Activated gamma-delta T cell treated with anti-CD3 and anti-CD28 coated beads, Interleukin-2, amount 50 U/mL, for 16 hours (primary cell): ENCODE measurements at regions not wholly inside any gene's neighbourhood (a gene's known extent, or its start where the extent isn't known, plus 50 kb on each side); places are given as distances from the start of the nearest gene placed in this dataset.
"Not testable (repeated sequence)": the region's sequence is repeated elsewhere in the genome, so short reads cannot be mapped to it uniquely, and the experiment has no call there.

Source experiments
- DNase-seq: peaks from one replicate; pipeline ENCODE4 v3.0.0-alpha.2; 2020; ENCODE audit warnings: low read depth

DNA sequence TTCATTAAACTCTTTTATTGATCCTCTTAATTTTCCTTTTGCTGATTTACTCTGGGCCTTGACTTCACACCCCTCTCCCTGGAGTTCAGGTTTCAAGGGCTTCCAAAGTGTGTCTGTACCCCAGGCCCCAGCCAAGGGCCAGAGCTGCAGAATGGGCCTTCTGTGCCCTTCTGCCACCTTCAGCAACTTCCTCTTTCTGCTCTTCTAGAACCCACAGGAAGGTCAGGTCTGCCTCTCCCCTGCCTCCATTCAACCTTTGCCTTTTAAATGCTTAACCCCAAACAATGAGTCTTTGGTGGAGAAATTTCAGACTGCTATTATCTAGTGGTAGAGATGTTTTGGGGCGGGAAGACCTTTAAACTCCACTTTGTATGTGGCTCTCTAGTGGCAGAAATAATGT lies 63.1 kb downstream of the TSN start:
- no peak for DNase-seq

DNA sequence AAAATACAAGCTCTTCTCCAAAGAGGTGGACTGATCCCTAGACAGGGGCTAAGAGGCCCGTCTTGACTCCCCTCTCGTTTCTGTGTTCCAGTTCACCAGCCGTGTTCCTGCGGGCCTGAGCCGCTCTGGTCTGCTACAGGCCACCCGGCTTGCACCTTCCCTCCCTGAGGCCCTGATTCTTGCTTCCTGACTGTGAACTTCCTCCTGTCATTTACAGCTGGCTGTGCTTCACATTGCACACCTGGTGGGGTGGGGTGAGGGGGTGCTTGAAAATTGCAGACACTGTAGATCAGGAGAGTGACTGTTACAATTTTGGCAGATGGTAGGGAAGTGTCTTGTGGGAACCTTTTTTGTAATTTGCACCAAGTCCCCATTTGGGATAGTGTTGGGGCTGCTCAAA lies 64.4 kb downstream of the TSN start:
- no peak for DNase-seq

DNA sequence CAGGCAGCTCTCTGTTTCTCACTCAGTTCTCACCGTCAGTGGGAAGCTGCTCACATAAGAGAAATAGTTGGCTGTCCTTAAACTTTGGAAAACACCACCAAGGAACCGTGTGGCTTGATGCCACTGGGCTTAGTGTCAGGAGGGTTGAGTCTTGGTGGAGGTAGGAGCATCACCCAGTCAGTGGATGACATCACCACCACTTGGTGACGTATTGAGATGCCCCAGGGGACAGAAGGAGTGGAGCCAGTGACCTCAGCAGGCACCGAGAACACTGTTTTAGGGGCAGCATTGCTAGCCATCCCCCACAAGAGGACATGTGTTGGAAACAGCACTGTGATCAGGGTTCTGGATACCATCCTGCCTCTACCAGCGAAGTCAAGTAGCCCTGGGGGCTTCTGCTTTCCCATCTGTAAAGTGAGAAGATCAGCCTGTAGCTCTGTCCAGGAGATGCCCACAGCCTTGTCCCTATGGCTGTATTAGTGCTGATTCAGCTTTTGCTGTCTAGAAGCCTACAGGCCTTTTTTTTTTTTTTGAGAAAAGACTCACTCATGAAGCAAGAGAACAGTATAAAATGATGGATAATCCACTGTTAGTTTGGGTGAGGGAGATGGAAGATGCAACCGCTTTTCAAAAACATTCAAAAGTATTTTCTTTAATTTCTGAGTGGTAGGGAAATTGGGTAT lies 66.2 kb downstream of the TSN start:
- no peak for DNase-seq

DNA sequence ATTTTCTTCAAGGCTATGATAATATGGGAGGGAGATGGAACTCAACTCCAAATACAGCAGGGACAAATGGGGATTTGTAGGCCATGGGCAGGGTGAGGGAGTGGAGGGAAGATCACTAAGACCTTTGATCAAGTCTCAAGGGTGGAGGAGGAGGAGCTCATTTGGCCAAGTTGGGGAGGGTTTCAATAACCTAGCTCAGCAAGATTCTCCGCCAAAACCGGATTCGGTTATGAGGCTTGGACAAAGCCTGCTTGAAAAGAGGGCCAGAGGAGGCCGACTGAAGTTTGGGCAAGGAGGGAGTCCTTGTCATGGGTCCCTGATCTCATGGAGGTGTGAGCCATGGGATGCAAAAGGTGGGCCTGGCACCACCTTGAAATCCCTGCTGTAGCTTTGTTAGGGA lies 68.8 kb downstream of the TSN start:
- DNase-seq = no peak

DNA sequence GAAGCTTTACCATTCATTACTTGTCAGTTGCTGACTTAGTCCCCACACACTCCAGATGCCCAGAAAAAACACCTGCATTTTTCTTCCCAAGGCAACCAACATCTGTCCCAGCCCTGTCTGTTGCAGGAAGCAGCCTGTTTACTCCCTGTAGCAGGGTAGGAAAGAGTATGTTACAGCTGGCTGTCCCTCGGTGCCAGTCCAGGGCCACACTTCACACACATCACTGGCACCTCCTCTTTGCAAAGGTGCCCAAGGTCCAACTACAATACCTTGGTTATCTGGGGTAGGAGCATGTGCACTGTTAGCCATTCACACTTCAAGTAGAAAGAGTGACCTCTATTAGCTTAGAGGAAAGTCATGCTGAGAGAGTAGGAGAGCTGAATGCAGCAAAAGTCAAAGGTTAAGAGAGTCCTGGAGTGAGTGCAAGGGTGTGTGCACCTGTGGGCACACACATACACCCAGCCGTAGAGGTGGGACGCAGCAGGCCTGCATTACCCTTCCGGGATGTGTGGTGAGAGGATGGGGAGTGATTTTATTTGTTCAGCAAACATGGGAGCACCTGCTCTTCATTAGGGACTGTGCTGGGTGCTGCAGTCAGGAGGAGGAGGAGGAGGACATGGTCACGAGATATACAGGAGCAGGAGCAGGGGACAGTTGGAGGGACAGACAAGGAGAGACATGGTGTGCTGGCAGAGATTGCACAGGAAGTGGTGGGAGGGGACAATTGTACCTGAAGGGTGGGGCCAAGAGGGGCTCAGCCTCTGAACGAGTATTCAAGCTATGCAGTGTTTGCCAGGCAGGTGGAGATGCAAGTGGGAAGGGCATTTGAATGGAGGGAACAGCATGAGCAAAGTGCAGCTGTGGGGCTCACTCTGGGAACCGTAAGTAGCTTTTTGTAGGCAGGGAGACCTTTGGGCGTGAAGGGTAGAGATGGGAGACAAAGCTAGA lies 69.8 kb downstream of the TSN start:
- no peak for DNase-seq

DNA sequence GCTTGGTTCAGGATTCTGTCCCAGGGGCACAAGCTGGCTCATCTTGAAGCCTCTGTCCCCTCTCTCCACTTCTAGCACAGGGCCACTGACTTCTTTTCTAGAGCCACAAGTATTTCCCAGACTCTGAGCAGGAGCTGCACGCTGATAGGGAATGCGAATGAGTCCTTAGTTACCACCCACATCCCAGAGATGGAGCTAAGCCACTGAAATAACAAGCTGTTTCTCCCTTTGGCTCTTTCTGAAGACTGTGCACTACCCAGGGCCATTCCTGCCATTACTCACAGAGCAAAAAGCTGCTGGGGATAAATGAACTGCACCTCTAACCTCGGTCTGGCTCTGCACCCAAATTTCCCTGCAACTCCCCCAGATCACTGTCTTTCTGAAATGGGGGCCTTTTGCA lies 70.6 kb downstream of the TSN start:
- DNase-seq = no peak

DNA sequence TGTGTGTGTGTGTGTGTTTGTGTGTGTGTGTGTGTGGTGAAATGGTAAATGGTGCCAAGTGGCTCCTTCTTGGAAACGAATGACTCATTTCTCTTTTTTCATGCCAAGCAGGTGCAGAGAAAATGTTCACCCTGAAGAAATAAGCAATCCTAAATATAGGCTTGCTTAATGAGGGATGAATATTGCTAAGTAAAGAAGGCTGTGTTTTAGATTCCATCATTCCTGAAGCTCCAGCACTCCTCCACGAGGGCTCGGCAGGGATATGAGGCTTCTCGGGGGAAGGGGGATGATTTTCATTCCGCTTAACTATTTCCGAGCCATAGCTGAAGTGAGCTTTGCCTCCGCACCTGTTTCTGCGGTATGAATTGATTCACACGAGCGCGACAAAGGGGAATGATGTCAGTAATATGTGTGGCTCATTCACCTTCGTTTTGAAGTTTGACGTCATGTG lies 72.9 kb downstream of the TSN start:
- DNase-seq = no peak

DNA sequence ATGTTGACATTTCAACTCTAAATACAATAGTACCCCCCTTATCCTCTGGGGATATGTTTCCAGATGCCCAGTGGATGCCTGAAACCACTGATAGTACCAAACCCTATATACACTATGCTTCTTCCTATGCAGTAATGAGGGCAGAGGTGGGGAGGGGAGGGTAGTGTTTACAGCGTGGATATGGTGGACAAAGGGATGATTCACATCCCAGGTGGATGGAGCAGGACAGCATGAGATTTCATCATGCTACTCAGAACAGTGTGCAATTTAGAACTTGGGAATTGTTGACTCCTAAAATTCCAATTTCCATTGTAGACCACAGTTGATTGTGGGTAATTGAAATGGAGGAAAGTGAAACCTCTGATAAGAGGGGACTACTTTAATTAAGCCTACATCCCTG lies 75.4 kb downstream of the TSN start:
- DNase-seq = no peak

DNA sequence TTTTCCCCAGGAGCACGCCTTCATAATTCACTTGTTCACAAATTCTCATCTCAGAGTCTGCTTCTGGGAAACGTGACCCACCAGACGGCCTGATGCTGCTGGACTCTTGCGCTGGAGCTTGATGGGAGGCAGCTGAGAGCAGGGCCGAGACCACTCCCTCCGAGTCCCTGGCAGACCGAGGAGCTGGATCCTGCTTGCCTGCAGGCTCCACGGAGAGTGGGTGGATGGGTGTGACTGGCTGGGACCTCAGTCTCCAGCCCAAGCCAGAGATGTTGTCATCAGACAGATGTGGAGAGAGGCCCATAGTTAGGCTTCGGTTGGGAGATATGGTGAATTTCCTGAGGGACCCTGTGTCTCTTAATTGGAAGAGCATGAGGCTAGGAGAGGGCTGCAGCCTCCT lies 76.4 kb downstream of the TSN start:
- no peak for DNase-seq

DNA sequence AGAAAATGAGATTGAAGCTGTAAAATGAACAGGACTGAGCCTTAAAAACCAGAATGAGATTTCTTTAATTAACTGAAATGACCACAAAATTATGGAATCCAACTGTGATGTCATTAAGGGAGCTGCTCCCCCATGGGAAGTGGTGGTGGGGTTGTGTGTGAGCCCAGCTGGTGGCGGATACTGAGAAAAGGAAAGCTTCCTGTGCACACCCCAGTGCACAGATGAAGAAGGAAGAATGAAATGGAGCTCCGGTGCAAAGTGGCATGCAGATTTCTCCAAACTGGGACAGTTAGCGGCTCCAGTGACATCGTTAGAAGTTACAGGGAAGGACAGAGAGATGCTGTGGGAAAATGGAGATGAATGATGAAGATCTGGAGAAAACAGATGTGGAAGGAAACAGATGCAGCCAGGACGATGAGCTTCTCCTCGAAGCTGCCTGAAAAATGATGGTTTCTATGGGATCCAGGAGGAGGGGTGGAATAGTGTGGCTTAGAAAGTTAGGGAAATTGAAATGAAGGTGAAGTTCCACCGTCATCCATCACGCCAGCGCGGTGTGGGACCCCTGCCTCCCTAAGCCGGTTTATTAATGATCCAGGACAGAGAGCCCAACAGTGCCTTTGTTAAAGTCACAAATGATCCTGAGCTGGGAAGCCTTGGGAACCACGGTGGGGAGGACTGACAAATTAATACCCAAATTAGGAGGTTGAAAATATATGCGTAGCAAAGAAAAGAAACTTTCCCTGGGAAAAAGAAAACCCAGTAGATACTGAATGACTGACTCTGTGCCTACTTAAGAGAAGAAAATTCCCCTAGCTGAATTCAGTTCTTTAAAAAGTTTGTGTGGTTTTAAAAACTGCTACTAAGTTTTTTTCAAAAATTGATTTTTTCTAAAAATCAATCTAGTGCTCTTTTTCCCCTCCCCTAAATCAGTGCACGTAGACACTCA lies 77.2 kb downstream of the TSN start:
- no peak for DNase-seq

DNA sequence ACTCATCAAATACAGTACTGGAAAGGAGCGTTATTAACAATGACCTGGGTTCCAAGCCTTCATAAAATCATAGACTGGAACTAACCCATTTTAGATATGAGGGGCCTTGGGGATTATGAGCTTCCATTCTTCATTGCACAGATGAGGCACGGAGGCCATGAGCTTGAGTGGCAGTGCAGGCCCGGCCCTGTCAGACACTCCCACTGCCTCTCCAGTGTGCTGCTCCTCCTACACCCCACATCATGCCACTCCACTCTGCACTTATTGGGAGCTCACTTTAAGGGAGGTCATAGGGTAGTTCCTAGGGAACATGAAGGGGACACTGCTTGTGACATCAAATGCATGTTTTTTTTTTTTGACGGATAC lies 77.9 kb downstream of the TSN start:
- no peak for DNase-seq

DNA sequence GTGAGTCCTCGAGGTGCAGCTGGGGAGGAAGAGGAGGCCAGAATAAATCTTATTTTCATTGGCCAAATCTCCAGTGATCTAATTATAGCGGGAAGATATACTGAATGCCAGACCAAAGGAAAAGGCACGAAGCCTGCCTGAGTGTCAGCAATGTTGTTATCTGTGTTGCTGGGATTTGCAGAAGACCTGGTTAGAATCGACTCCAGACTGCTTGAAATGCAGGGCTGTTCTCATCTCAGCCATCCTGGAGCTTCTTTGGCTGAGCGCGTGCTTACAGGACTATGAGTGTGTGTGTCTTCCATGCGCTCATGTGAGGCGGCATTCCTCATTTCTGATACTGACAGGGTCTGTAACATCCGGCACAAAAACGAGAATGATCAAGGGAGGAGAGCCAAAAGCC lies 81.2 kb downstream of the TSN start:
- DNase-seq = no peak

DNA sequence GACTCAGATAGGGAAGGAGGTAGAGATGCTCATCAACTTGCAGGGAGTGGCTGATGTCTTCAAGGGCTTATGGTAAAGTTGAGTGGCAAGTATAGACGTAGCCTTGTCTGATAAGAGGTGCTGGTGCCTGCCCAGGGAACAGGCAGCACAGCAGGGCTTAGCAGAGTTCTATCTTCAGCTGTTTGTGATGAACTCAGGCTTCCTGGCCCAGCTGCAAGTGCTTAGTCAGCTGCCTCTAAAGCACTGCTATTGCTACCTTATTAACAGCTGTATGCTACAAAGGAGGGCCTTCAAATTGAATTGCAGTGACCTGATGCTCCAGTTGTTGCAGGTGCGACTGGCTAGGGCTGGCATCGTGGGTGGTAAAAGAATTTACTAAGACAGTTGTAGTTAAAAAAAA lies 82.1 kb downstream of the TSN start:
- no peak for DNase-seq

DNA sequence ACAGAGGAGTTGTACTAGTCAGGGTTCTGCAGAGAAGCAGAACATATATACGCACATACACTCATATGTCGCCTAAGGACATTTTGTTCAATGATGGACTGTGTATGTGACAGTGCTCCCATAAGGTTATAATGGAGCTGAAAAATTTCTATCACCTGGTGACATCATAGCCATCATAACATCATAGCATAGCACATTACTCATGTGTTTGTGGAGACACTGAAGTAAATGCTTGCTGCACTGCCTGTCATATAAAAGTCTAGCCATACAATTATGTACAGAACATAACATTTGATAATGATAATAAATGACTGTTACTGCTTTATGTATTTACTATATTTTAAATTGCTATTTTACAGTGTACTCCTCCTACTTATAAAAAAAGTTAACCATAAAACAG lies 83.1 kb downstream of the TSN start:
- DNase-seq = no peak

DNA sequence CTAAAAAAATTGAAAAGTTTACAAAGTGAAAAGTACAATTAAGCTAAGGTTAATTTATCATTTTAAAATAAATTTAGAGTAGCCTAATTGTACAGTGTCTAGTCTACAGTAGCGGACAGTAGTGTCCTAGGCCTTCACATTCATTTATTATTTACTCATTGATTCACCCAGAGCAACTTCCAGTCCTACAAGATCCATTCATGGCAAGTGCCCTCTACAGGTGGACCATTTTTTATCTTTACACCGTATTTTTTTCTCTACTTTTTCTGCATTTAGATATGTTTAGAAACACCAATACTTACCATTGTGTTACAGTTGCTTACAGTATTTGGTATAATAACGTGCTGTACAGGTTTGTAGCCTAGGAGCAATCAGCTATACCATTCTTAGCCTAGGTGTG lies 84.1 kb downstream of the TSN start:
- DNase-seq = no peak

DNA sequence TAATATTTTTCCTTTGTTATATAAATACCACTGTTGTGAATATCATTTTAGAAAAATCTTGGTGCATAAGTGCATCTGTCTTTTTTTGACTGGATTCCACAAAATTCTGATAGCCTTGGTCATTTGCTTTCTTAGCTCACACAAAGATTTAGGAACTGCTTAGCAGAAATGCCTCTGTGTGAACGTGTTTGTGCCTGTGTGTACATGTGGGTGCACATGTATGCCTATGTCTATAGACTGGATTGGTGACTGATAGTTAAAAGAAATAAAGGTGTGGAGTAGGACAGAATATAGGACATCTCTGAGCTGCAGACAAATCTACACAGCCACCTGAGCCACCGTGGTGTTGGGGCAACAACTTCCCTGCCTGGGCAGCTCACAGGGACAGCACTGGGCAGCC lies 93.8 kb downstream of the TSN start:
- DNase-seq = no peak

DNA sequence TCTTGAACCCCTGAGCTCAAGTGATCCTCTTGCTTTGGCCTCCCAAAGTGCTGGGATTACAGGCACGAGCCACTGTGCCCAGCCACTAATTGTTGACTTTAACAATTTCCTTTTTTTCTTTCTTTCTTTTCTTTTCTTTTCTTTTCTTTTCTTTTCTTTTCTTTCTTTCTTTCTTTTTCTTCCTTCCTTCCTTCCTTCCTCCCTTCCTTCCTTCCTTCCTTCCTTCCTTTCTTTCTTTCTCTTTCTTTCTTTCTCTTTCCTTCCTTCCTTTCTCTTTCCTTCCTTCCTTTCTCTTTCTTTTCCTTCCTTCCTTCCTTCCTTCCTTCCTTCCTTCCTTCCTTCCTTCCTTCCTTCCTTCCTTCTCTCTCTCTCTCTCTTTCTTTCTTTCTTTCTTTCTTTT lies 97.7 kb downstream of the TSN start:
- DNase-seq = not testable (repeated sequence)

DNA sequence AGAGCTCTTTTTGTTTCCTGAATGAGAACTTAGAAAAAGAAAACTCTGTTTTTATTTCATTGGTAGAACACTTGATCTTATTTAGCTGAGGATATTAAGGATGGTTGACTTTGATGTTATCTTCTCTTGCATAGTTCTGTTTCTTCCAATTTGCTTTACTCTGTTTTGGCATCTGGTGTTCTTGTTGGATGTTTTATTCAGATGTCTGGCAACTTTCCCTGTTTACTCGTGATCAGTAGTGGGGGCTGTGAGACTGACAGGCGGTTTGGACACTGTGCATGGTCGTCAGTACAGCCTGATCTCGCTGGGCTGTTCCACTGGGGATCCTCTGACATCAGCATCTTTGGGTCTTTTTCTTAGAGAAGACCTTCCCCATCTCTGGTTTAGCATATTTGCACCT lies 100.1 kb downstream of the TSN start:
- no peak for DNase-seq

DNA sequence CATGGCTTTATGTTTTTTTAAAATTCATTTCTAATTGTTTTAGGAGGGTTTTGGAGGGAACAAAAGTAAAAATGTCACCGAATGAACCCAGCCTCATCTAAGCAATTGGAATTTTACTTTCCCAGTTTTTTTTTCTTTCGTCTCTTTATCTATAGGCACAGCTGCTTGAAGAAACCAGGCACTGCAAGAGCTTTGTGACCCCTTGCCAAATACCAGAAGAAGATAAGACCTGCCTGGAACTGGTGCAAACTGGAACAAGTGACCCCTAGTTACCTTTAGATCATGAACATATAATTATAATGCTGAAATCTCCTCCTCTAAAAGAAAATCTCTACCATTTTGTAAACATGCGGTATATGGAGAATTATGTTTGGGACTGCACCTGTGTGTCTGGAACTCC lies 100.9 kb downstream of the TSN start:
- no peak for DNase-seq

DNA sequence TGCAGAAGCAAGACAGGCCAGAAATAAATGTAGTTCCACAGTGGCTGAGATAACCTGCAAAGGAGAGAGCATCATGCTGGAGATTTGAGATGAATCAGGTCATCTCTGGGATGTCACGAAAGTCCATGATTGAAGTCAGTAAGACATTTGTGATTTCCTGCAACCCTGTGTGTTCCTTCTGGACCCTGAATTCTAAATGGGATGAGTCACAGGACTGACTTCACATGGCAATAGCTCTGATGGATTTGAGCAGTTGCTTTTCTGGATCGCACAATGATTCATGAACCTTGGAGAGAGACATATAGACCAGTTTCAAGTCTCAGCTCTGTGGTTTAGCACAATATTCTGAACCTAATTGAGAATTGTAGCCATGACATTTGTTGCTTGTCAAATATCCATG lies 102.9 kb downstream of the TSN start:
- DNase-seq = no peak

DNA sequence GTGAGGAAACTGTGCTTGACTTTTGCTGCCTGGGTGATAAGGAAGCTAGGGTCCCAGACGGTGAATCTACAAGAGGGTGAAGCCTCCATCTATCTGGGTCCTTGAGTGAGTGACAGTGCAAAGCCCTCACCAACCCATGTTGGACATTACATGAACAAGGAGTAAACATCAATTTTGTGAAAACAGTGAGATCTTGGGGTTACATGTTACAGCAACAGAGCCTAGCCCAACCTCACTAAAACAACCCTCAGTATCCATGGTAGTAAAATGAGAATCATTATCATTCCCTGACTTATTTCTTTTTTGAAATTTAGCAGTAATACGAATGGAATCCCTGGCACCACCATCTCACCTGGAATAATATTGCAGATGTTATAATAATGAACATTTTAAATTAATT lies 103.4 kb downstream of the TSN start:
- no peak for DNase-seq

DNA sequence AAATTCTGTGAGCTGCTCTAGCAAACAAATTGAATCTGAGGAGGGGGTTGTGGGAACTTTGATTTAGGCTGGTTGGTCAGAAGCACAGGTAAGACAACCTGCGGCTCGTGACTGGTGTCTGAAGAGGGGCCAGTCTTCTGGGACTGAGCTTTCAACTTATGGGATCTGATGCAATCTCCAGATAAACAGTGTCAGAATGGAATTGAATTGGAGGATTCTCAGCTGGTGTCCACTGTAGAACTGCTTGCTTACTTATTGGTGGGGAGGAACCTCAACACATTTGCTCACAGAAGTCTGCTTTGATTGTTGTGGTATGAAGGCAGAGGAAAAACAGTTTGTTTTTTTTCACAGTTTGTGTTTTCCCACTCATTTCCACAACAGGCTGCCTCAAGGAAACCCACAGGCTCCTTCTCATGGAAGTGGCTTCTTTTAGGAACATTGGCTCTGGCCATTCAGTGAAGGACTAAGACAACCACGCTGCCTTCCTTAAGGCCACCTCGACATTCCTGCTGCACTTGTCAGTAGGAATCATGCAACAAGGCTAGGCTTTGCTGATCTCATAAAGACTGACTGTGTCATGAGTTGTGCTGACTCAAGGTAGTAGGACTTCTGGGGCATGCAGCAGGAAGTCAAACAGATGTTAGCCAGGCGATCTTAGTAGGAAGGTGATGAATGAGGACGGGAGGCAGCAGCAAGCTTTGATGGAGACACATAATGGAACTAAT lies 104.7 kb downstream of the TSN start:
- no peak for DNase-seq
